GM18951 (cell line): ENCODE measurements at regions not wholly inside any gene's neighbourhood (a gene's known extent, or its start where the extent isn't known, plus 50 kb on each side); places are given as distances from the start of the nearest gene placed in this dataset.

Experiments used
- POLR2A ChIP-seq: IDR thresholded peaks from 4 replicates; pipeline ENCODE4 v1.6.1; 2011; ENCODE audit warnings: mild to moderate bottlenecking; ENCODE audit not compliant: insufficient read length, insufficient read depth; ENCODE audit errors: extremely low read depth
- in situ Hi-C: fragments of 300-500 bp; cut with MboI; formaldehyde crosslinking; loops from one replicate; pipeline ENCODE4 v1.12.0; 2022; ENCODE audit warnings: low sequenced_read_pairs, mixed read lengths, inconsistent platforms; ENCODE audit not compliant: unreplicated experiment

DNA sequence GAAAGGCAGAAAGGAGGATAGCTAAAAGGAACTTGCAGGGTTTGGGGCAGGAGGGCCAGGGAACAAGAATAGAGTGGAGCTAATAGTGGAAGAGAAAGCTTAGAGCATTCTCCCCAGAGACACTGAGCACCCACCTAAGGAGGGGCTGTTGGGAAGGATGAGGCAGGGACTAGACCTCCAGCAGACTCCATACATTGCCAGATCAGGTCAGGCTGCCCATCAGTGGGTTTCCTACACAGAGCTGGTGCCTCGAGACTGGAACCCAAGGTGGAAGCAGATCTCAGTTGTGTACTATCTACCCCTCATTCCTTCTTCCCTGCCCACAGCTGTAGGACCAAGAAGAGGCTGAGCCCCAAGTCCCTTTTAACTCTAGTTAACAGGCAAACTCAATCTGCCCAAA is 148.5 kb downstream of the ZFP36L2 start:
- in situ Hi-C loops = no loop called here
- TF ChIP-seq POLR2A = no peak

GRCh38 chr2:43076676-43077075 is 149.7 kb downstream of the ZFP36L2 start:
- in situ Hi-C loops = no loop called here
- no peak for TF ChIP-seq POLR2A

- TF ChIP-seq POLR2A = no peak
- in situ Hi-C loops = no loop called here
These were observed 150.4 kb downstream of the ZFP36L2 start for GRCh38 chr2:43075811-43076585.

DNA sequence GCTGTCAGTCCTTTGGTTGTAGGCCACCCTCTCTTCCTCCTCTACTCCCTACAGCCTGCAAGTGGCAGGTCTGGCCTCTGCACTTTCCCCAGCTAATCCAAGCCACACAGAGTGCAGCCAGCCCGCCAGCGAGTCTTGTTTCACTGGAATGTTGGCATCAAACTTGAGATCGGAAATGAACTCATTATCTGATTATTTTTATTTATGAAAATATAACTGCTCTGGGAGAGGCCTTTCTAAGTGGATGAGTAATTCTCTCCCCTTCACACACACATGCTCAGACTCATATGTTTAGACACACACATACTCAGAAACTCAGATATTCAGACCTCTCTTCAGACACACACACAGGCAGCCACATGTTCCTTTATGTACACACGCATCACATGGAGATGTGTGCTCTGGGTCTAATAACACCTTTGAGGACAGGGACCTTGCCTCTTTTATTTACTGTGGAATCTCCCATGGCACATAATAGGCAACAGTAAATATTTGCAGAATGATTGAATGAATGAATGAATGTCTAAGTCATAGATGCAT is 151.3 kb downstream of the ZFP36L2 start:
- in situ Hi-C loops = no loop called here
- TF ChIP-seq POLR2A = no peak

GRCh38 chr2:43074592-43075053 is 151.8 kb downstream of the ZFP36L2 start:
- TF ChIP-seq POLR2A = no peak
- in situ Hi-C loops = no loop called here

GRCh38 chr2:43074052-43074451 is 152.4 kb downstream of the ZFP36L2 start:
- TF ChIP-seq POLR2A = no peak

DNA sequence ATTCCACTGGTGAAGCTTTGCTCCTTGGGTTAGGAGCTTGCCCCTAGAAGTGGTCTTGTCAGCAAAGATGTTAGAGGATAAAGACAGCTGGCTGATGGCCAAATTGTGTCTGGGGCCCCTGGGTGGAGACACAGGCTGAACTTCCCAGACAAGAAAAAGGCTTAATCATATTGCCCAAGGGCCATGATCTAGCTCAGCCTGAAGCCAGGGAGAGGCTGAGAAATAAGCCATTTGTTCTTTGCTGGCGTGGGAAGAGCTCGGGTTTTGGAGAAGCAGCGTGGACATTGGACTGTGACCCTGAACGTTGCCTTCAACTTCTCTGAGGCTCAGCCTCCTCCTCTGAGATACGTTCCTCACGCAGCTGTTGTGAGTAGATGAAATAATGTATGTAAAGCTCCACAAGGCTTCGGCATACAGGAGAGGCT is 153.0 kb downstream of the ZFP36L2 start:
- in situ Hi-C loops = no loop called here
- no peak for TF ChIP-seq POLR2A

More at GRCh38 chr2:43074052-43074451, 152.4 kb downstream of the ZFP36L2 start:
- in situ Hi-C loops = no loop called here

- in situ Hi-C loops = no loop called here
- TF ChIP-seq POLR2A = no peak
These were observed 154.5 kb downstream of the ZFP36L2 start for GRCh38 chr2:43071599-43072550.

DNA sequence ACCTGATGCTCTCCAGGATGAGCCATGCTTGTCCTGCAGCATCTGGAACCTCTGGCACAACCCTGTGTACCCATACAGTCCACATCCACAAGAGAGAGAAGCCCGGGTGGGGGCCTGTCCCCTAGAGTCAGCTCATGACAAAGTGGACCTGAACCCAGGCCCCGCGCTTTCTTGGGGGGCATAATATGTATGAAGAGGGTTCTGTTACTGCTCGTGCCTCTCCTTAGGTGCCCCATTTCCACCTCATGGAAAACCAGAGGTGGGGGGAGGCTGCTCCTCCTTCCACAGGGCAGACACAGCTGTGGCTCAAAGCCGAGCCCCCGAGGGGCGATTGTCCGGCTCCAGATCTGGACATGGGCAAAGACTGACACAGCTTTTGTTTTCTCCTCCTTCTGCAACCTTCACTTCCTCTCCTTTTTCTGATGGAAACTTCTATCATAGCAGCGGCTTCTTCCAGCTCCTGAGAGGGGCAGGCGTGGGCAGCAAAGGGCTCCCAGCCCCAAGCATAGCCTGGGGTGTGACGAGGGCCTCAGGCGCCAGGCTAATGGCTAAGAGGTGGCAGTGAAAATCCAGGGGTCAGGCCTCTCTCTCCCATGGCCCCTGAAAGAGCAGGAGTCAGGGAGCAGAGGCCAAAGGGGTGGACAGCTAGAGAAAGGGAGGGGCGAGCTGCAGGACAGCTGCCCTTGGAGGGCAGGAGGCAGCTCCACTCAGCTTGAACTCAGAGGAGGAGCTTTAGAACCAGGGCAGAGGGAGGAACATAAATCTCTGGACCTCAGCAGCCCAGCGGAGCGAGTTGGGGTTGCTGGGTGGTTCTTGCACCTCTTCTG is 155.5 kb downstream of the ZFP36L2 start:
- in situ Hi-C loops = no loop called here
- no peak for TF ChIP-seq POLR2A

DNA sequence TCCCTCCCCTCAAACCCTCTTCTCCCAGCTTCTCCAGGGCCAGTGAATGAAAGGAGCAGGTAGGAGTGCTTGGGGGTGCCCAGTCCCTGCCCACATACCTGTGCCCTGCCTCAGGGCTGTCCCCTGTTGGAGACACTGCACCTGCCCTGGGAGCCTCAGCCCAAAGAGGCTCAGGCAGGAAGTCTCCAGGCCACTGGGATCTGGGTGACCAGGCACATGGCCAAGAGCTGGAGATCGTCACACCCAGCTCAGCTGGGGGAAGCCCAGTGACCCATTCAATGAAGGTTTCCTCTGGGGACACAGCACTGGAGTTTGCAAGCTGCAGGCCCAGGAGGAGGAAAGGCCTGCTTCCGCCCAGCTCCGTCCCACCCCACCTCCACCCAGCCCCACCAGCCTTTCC is 156.4 kb downstream of the ZFP36L2 start:
- TF ChIP-seq POLR2A = no peak
- in situ Hi-C loops = no loop called here

DNA sequence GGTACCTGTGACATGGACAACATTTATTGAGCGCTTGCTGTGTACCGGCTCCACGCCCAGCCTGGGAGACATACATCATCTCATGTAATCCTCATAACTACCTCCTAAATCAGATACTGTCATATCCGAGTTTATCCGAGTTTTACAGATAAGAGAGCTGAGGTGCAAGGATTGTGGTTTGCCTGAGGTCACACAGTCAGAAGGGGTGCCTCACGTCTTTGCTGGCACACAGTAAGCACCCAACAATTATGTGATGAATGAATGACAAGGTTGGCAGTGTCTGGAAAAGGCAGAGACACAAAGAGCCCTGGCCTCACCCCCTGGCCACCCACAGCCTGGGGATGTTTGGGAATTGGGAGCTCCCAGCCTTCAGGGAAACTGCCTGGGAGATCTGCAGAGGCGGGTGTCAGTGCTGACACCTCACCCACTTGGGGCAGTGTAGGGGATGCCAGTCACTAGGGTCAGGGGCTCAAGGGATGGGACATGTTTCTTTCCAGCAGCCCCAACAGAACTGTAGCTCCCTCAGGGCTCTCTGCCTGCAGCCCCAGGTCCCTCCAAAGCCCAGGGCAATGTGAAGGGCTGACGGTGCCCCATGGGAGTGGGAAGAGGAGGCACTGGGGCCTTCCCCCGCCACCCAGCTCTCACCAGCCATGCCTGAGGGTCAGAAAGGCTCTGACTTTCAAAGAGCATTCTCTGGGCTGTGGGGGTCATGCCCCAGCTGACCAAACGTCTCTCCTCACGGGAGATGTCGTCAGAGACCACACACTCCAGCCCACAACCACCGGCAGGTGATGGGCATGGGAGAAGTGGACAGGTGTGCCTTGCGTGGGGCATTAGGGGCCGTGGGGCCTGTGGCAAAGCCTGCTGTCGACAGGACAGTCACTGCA is 157.5 kb downstream of the ZFP36L2 start:
- in situ Hi-C loops = no loop called here
- no peak for TF ChIP-seq POLR2A
